HEK293T (cell line): ENCODE measurements at regions not wholly inside any gene's neighbourhood (a gene's known extent, or its start where the extent isn't known, plus 50 kb on each side); places are given as distances from the start of the nearest gene placed in this dataset.

Experiments used
- CTCF ChIA-PET: fragments of 350-600 bp; formaldehyde crosslinking; extraction: SDS; loops from one replicate; lab custom pipeline; 2021; ENCODE audit warnings: antibody characterized with exemption, inconsistent platforms; lab: Yijun Ruan, JAX
- POLR2A ChIA-PET: fragments of 350-600 bp; formaldehyde crosslinking; extraction: SDS; loops from one replicate; lab custom pipeline; 2020; ENCODE audit warnings: antibody characterized with exemption, inconsistent platforms; lab: Yijun Ruan, JAX
- DNase-seq: peaks from one replicate; pipeline ENCODE4 v3.0.0; 2012; ENCODE audit warnings: mixed read lengths; ENCODE audit errors: extremely low spot score
- ARNT ChIP-seq: fragments of 450-650 bp; IDR thresholded peaks from 2 replicates; pipeline ENCODE4 v1.6.1; 2017; ENCODE audit warnings: mild to moderate bottlenecking
- BHLHE40 ChIP-seq: fragments of 450-650 bp; IDR thresholded peaks from 2 replicates; pipeline ENCODE4 v1.6.1; 2016; ENCODE audit warnings: mild to moderate bottlenecking, moderate library complexity, borderline replicate concordance
- CTBP1 ChIP-seq: fragments of 450-650 bp; IDR thresholded peaks from 2 replicates; pipeline ENCODE4 v1.6.1; 2016; ENCODE audit warnings: borderline replicate concordance
- ELF4 ChIP-seq: fragments of 450-650 bp; IDR thresholded peaks from 2 replicates; pipeline ENCODE4 v1.6.1; 2017; ENCODE audit warnings: antibody characterized with exemption
- FOXA1 ChIP-seq: fragments of 450-650 bp; IDR thresholded peaks from 2 replicates; pipeline ENCODE4 v1.6.1; 2016; ENCODE audit warnings: mild to moderate bottlenecking
- FOXK2 ChIP-seq: fragments of 450-650 bp; IDR thresholded peaks from 2 replicates; pipeline ENCODE4 v1.6.1; 2016; ENCODE audit warnings: mild to moderate bottlenecking
- FOXM1 ChIP-seq: fragments of 450-650 bp; IDR thresholded peaks from 2 replicates; pipeline ENCODE4 v1.6.1; 2017; ENCODE audit warnings: mild to moderate bottlenecking, borderline replicate concordance
- HDGF ChIP-seq: fragments of 450-650 bp; IDR thresholded peaks from 2 replicates; pipeline ENCODE4 v1.6.1; 2017; ENCODE audit warnings: antibody characterized with exemption, borderline replicate concordance
- L3MBTL2 ChIP-seq: fragments of 450-650 bp; conservative IDR thresholded peaks from 2 replicates; pipeline ENCODE4 v1.6.1; 2016; ENCODE audit warnings: mild to moderate bottlenecking
- LEF1 ChIP-seq: fragments of 450-650 bp; IDR thresholded peaks from 2 replicates; pipeline ENCODE4 v1.6.1; 2017; ENCODE audit warnings: mild to moderate bottlenecking, borderline replicate concordance
- NFRKB ChIP-seq: fragments of 450-650 bp; IDR thresholded peaks from 2 replicates; pipeline ENCODE4 v1.6.1; 2016; ENCODE audit warnings: mild to moderate bottlenecking, moderate library complexity
- SP1 ChIP-seq: fragments of 450-650 bp; IDR thresholded peaks from 2 replicates; pipeline ENCODE4 v1.6.1; 2017
- SUZ12 ChIP-seq: fragments of 450-650 bp; IDR thresholded peaks from 2 replicates; pipeline ENCODE4 v1.6.1; 2016; ENCODE audit warnings: mild to moderate bottlenecking
- TARDBP ChIP-seq: fragments of 450-650 bp; IDR thresholded peaks from 2 replicates; pipeline ENCODE4 v1.6.1; 2016
- ZNF384 ChIP-seq: fragments of 450-650 bp; IDR thresholded peaks from 2 replicates; pipeline ENCODE4 v1.6.1; 2016
- TF ChIP-seq, protein P1 (sequence below): fragments of 450-650 bp; IDR thresholded peaks from 2 replicates; pipeline ENCODE4 v1.6.1; 2016

DNA sequence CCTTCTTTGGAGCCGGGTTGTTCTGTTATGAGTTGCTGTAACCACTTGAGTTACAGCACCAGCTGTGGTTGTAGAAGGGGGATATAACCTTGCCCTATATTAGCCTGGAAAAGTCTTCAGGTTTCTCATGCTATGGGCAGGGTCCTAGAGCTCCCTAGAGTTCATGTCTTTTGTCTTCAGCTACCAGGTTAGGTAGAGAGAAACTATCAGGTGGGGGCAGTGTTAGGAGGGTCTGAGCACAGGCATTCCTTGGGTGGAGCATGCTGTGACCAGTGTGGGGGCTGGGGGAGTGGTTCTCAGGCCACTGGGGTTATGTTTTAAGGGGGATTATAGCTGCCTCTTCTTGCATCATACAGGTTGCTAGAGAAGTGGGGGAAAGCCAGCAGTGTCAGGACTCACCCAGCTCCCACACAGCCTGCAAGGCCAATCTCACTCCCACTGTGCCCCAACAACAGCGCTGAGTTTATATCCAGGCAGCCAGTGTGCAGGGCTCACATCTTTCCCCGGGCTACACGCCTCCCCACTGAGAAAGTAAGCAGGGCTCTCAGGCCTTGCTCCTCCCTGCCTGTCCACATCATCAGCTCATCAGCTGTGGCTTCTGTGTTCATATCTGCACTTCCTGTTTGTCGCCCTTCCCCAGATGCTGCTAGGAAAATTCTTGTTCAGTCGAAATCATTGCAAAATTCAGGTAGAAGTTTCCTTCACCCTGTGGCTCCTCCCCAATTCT lies 133.8 kb upstream of the NRXN1 start:
- no peak for TF ChIP-seq SUZ12
- TF ChIP-seq HDGF = no peak
- TF ChIP-seq FOXM1 = no peak
- TF ChIP-seq, protein P1, sequence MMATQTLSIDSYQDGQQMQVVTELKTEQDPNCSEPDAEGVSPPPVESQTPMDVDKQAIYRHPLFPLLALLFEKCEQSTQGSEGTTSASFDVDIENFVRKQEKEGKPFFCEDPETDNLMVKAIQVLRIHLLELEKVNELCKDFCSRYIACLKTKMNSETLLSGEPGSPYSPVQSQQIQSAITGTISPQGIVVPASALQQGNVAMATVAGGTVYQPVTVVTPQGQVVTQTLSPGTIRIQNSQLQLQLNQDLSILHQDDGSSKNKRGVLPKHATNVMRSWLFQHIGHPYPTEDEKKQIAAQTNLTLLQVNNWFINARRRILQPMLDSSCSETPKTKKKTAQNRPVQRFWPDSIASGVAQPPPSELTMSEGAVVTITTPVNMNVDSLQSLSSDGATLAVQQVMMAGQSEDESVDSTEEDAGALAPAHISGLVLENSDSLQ = no peak
- TF ChIP-seq LEF1 = no peak
- no peak for TF ChIP-seq TARDBP
- TF ChIP-seq NFRKB = no peak
- no peak for TF ChIP-seq ARNT
- no peak for TF ChIP-seq ZNF384
- TF ChIP-seq CTBP1 = no peak
- no peak for DNase-seq
- ChIA-PET CTCF (no interaction called here), POLR2A (no interaction called here)

DNA sequence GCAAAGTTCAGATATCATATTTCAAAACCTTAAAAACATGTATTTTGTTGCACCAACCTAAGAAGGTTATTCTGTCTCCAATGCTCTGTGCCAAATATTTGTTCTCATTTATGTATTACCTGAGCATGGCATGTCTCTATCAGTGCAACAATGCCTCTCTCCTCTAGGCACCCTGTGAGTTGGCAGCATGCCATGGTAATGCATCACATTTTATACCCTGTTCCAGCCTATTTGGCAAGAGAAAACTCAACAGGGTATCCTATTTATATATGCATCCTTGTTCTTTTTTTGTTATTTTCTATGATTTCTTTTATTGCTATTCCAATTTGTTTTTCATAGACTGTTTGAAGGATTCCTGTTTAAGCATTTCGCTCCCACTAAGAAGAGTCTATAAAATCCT lies 126.3 kb upstream of the NRXN1 start:
- DNase-seq = no peak
- ChIA-PET CTCF (no interaction called here), POLR2A (no interaction called here)
- TF ChIP-seq FOXM1 = no peak

DNA sequence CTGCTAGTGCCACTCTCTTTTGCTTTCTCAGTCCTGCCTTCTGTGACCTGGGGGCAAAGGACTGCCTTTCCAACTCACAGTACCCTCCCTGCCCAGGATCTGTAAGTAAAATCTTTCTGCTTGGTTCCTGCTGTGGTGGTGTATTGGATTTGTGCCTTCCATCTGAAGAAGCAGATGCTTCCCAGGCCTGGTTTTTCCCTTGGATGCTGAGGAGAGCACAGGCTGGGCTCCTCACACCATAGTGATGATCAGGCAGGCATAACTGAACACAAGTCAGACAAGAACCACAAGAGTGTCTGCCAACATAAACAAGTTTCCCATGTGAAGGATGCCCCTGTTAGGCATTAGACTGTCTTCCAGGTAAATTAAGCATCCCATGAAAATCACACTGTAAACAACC lies 121.3 kb upstream of the NRXN1 start:
- POLR2A ChIA-PET = no interaction called here
- DNase-seq = no peak
- no peak for TF ChIP-seq FOXK2
- TF ChIP-seq FOXA1 = no peak
- no peak for TF ChIP-seq SUZ12
- TF ChIP-seq CTBP1 = no peak
- CTCF ChIA-PET = no interaction called here

DNA sequence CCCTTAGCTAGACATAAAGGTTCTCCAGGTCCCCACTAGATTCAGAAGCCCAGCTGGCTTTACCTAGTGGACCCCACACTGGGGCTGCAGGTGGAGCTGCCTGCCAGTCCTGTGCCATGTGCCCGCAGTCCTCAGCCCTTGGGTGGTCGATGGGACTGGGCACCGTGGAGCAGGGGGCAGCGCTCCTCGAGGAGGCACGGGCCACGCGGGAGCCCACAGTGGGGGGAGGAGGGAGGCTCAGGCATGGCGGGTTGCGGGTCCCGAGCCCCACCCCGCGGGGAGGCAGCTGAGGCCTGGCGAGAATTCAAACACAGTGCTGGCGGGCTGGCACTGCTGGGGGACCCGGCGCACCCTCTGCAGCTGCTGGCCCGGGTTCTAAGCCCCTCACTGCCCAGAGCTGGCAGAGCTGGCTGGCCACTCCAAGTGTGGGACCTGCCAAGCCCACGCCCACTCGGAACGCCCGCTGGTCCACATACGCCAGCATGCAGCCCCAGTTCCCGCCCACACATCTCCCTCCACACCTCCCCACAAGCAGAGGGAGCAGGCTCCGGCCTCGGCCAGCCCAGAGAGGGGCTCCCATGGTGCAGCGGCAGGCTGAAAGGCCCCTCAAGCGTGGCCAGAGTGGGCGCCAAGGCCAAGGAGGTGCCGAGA lies 119.7 kb upstream of the NRXN1 start:
- ChIA-PET POLR2A (no interaction called here), CTCF (no interaction called here)
- DNase-seq = no peak
- TF ChIP-seq HDGF = no peak
- TF ChIP-seq FOXK2 = no peak
- TF ChIP-seq BHLHE40 = no peak
- no peak for TF ChIP-seq TARDBP
- TF ChIP-seq, protein P1 = no peak
- TF ChIP-seq ELF4 = no peak
- no peak for TF ChIP-seq LEF1
- TF ChIP-seq SP1 = no peak

DNA sequence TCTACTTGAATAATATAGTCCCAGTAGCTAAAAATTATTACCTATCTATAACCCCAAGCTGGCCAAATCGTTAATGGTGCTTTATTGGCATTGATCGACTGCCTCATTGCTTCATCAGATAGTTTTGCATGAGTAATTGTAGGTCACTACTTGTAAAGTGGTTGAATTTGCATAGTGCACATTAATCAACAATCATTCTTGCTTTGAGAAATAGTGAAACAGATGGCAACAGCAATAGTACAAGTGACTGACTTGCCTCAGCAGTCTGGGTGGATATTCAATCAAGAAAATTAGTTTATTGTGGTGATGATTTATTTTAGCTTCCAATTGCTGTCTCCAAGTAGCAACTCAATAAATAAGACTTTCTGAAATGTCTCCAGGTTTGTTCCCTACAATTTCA lies 117.8 kb upstream of the NRXN1 start:
- CTCF ChIA-PET = no interaction called here
- POLR2A ChIA-PET = no interaction called here
- no peak for DNase-seq
- TF ChIP-seq SUZ12 (no peak), FOXK2 (no peak), HDGF (no peak), CTBP1 (no peak)

DNA sequence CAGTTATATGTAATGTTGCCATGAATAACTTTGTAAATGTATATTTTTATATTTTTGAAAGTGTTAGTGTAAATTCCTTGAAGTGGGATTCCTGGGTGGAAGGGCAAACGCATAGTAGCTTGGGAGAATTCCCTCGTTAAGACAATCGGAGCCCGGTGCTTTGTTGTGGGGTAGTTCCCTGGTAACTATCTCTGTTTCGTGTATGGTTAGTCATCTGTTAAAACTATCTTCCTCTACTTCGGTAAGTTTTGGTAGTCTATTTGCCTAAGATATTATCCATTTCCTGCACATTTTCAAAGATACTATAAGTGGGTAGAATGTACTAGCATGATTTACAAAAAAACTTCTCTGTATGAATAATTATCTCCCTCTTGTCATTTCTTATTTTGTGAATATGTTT lies 113.8 kb upstream of the NRXN1 start:
- CTCF ChIA-PET = no interaction called here
- no peak for DNase-seq
- POLR2A ChIA-PET = no interaction called here
- TF ChIP-seq NFRKB = no peak
- no peak for TF ChIP-seq FOXM1
- TF ChIP-seq, protein P1 = no peak
- TF ChIP-seq ARNT = no peak
- TF ChIP-seq ZNF384 = no peak
- no peak for TF ChIP-seq BHLHE40
- TF ChIP-seq CTBP1 = no peak

DNA sequence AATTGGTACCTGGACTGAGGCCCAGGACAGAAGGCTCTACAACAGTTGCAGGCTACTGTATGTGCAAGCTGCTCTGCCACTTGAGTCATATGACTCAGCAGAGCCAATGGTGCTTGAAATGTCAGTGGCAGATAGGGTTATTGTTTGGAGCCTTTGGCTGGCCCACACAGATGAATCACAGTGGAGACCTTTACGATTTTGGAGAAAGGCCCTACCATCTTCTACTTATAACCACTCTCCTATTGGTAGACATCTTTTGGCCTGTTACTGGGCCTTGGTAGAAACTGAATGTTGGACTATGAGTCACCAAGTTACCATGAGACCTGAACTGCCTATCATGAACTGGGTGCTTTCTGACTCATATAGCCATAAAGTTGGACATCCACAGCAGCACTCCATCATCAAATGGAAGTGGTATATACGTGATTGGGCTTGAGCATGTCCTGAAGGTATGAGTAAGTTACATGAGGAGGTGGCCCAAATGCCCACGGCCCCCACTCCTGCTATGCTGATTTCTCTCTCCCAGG lies 88.9 kb upstream of the NRXN1 start:
- TF ChIP-seq, protein P1 = no peak
- TF ChIP-seq NFRKB (no peak), BHLHE40 (no peak), TARDBP (no peak), L3MBTL2 (no peak), SP1 (no peak), SUZ12 (no peak), HDGF (no peak), FOXA1 (no peak), LEF1 (no peak), FOXK2 (no peak), ZNF384 (no peak), CTBP1 (no peak)
- ChIA-PET CTCF (no interaction called here), POLR2A (no interaction called here)
- DNase-seq = no peak
